SKM-1 (cell line): ENCODE measurements at regions not wholly inside any gene's neighbourhood (a gene's known extent, or its start where the extent isn't known, plus 50 kb on each side); places are given as distances from the start of the nearest gene placed in this dataset.

Source experiments
- DNase-seq: peaks from one replicate; lab custom pipeline; 2025; ENCODE audit not compliant: unreplicated experiment; lab: John Stamatoyannopoulos, UW

GRCh38 chr22:34880662-34881061 lies 185.3 kb upstream of the ISX start:
- DNase-seq, result no peak

- DNase-seq, result no peak
Measured at GRCh38 chr22:34881453-34881852, 184.5 kb upstream of the ISX start.

GRCh38 chr22:34885852-34886251 lies 180.1 kb upstream of the ISX start:
- no peak for DNase-seq

- no peak for DNase-seq
Measured at GRCh38 chr22:34886391-34886790, 179.6 kb upstream of the ISX start.

- DNase-seq, result no peak
Measured at GRCh38 chr22:34886812-34887211, 179.1 kb upstream of the ISX start.

- DNase-seq, result no peak
Measured at GRCh38 chr22:34897126-34897525, 168.8 kb upstream of the ISX start.

- DNase-seq, result no peak
Measured at GRCh38 chr22:34902335-34902734, 163.6 kb upstream of the ISX start.

GRCh38 chr22:34903416-34903815 lies 162.5 kb upstream of the ISX start:
- no peak for DNase-seq

- no peak for DNase-seq
Measured at GRCh38 chr22:34904486-34904885, 161.5 kb upstream of the ISX start.

- DNase-seq, result no peak
Measured at GRCh38 chr22:34913826-34914225, 152.1 kb upstream of the ISX start.

GRCh38 chr22:34914846-34915245 lies 151.1 kb upstream of the ISX start:
- no peak for DNase-seq

- no peak for DNase-seq
Measured at GRCh38 chr22:34917239-34917638, 148.7 kb upstream of the ISX start.

GRCh38 chr22:34931026-34931425 lies 134.9 kb upstream of the ISX start:
- DNase-seq, result no peak

- DNase-seq, result no peak
Measured at GRCh38 chr22:34934261-34934660, 131.7 kb upstream of the ISX start.

- DNase-seq, result no peak
Measured at GRCh38 chr22:34943830-34944229, 122.1 kb upstream of the ISX start.

- no peak for DNase-seq
Measured at GRCh38 chr22:34946339-34946985, 119.5 kb upstream of the ISX start.

- no peak for DNase-seq
Measured at GRCh38 chr22:34950489-34950888, 115.5 kb upstream of the ISX start.

GRCh38 chr22:34951212-34951611 lies 114.7 kb upstream of the ISX start:
- no peak for DNase-seq

- DNase-seq, result no peak
Measured at GRCh38 chr22:34960005-34960404, 106.0 kb upstream of the ISX start.

GRCh38 chr22:34966980-34967565 lies 98.9 kb upstream of the ISX start:
- DNase-seq, result no peak

- DNase-seq, result no peak
Measured at GRCh38 chr22:34969001-34969790, 96.8 kb upstream of the ISX start.

GRCh38 chr22:34971456-34971855 lies 94.5 kb upstream of the ISX start:
- no peak for DNase-seq
